HG03521 (cell line): ENCODE measurements at regions not wholly inside any gene's neighbourhood (a gene's known extent, or its start where the extent isn't known, plus 50 kb on each side); places are given as distances from the start of the nearest gene placed in this dataset.

Experiments
- ATAC-seq: cut with Tn5 transposase; IDR thresholded peaks from one replicate; pipeline ENCODE4 v1.9.1; 2021; ENCODE audit warnings: mild to moderate bottlenecking, moderate library complexity; ENCODE audit not compliant: unreplicated experiment

DNA sequence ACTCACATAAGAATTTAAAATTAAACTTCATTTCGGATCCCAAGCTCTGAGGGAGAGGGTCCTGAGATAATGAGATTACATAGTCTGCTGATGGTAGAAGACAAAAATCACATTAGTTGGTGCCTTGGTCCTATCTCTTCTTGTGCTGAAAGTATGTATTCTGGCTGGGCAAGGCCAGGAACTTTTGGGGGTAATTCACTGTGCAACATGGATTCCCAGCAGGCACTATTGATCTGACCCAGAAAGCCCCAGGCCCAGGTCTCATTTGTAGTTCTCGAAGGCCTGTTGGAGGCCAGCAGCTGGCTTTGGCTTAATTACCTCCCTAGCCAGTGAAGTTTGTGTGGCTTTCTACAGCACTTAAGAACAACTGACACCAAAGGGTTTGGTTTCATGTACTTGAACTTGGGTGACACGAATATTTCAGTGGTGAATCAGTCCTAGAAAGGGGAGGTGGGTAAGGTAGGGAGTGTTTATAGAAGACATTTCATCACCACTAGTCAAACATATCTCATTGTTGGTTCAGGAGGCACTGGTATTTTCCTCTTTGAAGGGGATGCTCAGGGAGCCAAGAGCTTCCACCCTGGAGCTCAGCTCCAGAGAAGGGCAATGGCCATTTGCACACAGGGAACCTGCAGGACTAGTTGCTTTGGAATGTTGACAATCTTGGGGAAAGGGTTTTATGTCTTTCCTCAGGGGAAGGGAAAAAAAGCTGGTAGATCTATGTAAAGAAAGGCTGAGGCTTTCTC is 217.8 kb downstream of the OSR1 start:
- no peak for ATAC-seq

DNA sequence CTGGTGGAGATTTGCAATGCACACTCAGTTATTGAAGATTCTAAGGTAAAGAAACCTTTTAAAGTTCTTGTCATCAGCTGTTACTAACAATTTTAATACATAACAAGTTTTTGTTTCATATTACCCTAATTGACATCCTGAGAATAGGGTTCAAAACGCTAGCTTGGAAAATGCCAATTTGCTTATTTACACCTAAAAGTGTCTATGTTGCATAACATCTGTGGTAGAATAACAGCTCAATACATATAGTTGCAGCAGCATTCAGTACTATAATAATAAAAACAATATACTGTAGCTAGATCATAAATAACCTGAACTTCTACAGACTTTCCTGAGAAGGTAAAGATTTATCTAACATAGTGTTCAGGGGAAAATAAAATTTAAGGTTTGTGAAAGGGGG is 219.0 kb downstream of the OSR1 start:
- ATAC-seq: no peak

DNA sequence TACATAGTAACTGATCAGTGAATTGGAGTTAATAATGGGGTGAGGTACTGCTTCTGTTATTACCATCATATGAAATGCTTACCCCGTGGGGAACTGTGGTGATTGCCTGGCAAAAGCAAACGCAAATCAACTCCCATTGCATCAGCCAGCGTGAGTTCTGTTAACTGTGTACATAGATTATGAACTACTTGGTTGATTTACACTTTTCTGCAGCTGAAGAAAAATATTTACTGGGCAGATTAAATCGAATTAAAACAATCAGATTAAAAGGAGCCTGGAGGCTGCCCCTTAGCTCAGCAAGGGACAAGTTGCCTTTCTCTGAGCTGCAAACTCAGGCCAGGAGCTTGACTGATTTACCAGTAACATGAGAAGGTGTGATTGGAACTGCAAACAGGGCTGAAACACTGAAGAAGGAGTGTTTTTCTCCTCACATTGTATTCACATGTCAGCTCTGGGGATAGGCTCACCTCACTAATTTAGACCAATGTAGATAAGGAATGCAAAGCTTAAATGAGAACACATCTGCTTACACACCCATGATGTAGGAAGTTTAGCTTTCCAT is 220.1 kb downstream of the OSR1 start:
- no peak for ATAC-seq

DNA sequence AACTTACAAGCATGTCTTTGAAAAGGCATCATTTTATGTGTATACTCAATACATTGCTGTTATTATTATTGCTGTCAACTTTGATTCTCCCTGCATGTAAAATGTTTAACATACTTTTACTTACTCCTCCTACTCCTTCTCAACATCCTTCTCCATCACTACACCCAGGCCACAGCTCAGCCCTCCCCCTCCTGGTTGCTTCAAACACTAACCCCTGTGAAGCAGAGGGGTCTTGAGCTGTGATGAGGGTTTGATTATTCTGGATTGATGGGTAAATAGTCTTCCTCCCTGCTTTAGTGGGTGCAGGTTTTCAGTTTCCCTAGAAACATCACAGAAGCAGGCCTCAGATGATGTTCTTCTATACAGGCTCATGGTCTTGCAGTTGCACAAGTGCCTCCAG is 221.0 kb downstream of the OSR1 start:
- ATAC-seq: no peak

DNA sequence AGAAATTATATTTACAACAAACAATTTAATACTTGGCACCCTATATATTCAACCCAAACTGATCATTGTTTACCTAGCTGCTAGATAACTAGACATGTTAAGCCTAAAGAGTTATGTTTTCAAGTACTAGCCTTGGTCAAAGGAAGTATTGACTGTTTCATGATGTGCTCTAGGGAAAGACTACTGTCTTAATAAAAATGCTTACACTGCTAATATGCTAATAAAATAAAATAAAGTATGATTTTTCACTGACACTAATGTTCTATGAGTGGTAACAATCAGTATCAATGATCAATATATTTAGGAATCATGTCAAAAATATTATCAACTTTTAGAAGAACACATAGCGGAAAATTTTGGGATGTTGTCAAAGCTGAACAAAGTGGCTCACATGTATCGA is 225.5 kb downstream of the OSR1 start:
- ATAC-seq: no peak

DNA sequence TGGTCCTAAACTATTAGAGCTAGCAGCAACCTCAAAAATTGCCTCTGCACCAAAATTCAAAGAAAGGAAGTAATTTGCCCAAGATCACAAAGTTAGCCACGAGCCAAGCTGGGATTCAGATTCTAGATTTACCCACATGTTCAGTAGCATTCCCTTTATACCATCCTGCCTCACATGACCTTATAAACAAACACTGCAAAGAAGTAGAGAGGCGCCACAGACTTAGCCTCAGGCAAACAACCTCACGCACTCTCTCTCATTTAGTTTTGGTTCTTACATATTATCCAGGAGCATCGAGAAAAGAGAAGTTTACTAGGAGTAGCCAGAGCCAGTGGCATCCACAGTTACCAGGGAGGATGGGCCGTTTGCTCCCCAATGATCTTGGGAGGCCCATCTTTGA is 226.6 kb downstream of the OSR1 start:
- ATAC-seq: no peak

DNA sequence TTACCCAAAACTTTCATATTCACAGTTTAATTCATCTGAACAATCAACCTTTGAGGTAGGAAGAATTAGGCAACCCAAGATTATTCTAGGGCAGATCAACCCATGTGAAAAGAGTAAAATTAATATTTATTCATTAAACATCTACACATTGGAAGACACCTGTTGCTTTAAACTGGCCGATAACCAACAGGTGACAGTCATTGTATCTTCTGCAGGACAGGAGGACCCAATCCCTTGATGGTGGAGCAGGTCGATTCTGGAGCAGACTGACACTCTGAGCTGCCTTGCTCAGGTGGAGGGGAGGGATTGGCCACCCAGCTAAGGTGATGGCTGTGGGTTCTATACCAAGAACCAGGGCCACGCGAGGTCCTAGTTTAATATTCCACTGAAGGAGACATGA is 230.3 kb downstream of the OSR1 start:
- ATAC-seq: no peak

DNA sequence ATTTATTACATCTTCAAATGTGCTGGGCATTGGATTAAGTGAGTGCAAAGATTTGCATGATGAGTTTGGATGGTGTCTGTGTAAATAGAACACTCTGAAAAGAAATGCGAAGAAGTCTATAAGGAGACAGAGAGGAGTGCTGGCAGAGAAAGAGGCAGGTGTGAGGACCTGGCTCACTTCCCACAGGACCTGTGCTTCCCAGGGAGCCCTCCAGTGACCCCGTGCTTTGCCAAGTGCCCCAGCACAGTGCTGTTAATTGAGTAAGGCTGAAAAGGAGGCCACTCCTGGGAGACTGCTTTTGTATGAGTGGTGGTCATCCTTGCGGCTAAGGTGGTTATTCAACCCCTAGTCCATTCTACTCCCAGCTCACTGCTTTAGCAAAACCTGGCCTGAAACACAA is 230.8 kb downstream of the OSR1 start:
- ATAC-seq: no peak

DNA sequence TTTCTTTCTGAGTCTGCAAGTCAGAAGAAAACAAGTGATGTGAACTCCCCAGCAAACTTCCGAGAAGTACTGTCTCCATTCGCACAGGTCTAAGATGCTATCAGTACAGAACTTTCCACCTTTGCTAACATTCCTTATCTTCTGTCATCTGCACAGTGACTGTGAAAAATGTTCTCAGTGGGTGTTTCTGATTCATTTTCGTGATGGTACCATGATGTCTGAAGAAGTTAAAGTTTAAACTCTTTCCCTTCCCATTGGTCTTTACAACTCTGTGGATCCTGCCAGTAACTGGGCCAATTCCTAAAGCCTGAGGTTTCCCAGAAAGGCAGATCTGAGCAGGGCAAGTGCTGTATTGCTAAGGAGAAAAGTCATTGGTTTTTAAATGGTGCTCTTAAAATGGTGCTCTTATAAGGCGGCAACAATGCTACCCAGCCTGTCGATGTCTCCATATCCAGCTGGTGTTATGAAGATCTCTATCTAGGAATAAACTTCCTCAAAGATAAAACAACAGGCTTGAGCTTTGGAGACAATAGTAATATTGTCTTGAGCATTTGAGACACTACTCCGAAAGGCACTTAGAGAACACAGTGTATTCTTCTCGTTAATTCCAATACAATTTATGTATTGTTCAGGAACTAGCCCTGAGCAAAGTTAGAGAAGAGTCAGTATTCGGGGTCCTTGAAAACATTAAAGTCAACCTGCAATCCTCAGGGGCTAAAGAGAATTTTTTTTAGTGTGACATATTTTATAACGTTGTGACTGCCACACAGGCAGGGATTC is 232.3 kb downstream of the OSR1 start:
- ATAC-seq: no peak

DNA sequence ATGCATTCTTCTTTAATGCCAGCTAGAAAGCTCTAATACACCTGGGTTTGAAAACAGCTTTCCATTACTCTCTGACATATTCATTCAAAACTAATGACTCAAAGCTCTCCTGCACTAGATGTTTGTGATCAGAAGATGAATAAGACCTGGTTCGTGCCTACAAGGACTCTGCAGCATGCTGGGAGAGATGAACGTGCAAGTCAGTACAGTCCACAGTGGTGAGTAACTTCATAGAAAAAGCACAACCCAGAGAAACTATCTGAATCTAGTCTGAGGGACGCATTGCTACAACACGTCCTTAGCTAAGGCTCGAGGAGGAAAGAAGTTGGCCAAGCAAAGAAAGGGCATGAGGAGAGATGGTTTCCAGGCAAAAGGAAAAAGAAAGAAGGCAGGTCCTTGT is 234.3 kb downstream of the OSR1 start:
- no peak for ATAC-seq

DNA sequence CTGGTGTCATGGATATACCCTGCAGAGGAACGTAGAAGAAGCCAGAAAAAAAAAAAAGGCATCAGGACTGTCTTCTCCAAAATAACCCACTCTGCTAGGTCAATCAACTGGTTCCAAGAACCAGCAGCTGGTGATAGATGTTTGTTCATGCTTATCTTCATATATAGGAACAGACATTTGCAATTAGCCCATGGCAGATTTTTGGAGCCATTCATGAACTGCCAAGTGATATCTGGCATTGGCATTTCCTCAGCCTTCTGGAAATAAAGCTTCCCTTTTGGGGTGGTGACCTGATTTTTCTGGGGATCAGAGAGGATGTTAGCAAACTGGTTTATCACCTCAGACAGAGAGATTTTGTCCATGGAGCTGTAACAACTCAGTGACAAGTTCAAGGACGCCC is 234.9 kb downstream of the OSR1 start:
- no peak for ATAC-seq

DNA sequence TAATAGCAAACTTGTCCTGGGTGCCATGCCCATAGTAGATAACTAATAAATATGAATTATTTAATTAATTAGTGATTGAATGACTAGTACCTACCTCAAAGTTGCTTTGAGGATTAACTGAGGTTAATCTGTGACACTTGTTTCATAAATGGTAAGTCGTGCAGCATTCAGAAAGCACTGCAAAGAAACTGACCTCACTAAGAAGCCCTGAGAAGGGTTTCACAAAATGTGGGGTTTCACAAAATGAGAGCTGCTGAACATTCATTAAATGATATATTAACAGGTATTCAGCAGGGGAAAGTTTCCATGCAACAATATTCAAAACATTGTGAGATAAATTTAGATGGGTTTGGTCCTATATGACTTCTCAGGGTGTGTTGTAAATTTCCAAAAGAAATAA is 236.2 kb downstream of the OSR1 start:
- ATAC-seq: no peak

DNA sequence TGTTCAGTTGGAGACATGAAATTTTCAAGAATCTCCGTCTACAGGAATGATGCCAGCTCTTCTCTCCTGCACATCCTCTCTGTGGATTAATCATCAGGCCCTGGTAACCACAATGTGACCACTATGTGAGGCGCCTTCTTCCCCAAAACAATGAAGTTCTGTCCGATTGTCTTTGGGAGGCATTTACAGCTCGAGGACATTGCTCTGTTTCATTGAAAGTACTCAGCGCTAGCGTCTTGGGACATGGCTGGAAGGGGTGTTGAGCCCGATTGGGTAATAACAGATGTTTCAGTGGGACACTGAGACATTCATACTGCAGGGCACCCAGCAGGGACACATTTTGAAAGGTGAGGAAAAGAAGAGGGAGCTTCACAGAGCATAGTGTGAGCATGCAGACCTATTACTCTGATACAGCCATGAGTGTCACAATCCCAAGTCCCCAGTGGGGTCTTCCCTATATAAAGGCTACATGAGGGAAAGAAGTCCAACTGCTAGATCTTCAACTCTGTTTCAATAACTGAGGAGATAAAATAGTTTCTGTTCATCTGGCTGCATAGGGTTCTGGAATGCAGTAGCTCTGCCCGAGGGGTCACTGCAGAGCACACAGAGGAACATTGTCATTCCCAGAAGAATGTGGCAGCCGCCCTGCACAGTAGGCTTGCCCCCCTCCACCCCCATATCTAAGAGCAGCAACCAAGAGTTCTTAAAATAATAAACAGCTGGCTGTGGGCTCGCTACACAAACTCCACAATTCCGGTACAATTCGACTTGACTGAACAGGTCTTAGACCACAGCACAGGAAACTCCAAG is 237.3 kb downstream of the OSR1 start:
- ATAC-seq: no peak

DNA sequence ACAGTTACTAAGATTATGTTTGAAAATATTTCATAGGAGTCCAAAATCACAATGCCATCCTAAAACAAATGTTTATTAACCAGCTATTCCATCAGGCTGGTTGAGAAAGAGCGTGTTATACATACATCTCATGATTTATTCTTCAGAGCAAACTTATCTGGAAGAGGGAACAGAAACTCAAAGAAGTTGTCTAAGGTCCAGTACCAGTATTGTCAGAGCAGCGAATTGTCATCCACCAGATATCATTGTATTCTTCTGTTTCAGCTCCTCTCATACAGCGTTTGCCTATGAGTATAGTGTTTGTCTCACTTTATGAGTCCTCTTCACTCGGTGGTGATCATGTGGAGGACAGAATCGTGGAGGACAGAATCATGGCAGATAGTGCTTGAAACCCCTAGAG is 238.2 kb downstream of the OSR1 start:
- ATAC-seq: no peak

DNA sequence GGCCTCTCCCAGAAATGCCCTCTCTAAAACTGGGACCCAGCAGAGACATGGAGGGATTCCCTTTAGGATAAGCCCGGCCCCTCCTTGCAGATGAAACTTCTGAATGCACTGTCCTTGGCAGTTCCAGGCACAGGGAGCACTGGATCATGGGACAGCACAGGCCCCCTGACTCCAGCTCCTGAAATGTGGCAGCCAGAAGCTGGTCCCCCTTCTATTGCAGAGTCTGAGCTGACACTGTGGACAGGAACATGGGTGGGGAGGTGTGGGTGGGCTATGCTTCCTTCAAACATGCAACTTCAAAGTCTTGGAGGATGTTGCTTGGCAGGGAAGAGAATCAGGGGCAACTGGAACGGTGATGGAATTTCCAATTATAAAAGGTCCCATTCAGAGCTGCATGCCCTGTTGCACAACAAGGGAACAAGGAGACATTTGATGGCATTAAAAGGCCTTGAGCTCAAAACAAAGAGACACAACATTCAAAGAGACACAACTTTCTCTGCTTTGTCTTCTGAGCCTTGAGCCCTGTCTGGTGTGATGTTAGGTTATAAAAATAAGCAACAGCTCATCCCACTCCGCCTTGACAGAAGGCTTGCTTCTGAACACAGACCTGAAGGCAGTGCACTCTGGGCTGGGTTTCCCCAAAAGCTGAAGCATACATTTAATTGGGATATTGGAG is 239.0 kb downstream of the OSR1 start:
- ATAC-seq: no peak

DNA sequence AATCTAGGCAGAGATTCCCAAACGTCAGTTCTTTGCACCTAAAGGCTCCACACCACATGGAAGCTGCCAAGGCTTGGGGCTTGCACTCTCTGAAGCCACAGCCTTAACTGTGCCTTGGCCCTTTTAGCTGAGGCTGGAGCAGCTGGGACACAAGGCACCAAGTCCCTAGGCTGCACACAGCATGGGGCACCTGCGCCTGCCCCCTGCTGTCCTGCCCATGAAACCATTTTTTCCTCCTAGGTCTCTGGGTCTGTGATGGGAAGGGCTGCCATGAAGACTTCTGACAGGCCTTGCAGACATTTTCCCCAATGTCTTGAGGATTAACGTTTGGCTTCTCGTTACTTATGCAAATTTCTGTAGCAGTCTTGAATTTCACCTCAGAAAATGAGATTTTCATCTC is 241.5 kb downstream of the OSR1 start:
- ATAC-seq: no peak

DNA sequence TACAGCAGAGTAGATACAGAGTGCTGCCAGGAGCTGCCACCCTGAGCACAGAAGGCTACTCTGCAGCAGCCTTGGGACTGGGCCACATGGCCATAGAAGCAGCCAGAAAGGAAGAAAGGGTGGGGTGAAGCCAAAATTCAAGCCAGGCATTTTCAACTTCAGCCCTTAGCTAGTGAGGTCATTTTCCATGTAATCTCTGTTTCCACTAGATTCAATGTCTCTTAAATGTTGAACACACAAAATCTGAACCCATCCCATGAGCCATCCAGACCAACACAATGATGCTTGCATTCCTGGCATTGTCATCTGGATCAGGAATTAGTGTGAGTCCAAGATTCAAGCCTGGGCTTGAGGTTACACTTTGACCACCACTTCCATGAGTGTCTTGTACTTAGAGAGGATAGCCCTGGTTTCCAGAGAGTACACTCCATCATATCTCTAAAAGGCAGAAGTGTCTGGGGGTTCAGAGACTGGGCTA is 243.6 kb downstream of the OSR1 start:
- no peak for ATAC-seq

DNA sequence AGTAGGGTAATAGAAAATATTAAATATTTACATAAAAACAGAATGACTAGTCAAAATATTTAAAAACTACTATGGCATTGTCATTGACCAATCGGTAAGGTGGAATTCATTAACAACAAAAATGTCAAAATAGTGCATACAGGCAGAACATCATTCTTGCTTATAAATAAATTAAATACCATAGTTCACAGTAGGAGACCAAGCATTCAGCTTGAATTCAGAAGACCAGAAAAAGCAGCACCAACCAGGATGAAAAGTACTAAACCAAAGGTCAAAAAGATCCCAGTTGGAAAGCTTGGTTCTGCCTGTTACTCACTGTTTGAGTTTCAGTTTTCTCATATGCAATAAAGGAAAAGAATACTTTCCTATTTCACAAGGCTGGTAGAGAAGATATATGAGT is 244.3 kb downstream of the OSR1 start:
- ATAC-seq: no peak

DNA sequence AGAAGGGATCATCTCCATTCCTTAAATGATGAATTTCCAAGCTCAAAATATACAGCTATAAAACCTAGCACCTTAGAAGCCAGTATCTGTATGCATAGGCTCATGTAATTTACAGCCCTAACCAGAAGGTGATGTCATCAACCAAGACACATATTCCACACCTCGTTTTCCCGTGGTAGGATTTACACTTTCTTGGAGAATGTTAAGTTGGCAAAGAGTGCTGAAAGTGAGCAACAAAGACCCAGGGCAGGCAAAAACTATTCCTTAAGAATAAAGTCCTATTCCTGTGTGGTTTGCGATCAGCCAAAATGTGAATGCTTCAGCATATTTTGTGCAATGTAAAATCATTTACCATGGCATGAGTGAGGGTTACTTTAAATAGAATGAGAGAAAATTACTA is 247.1 kb downstream of the OSR1 start:
- ATAC-seq: no peak

DNA sequence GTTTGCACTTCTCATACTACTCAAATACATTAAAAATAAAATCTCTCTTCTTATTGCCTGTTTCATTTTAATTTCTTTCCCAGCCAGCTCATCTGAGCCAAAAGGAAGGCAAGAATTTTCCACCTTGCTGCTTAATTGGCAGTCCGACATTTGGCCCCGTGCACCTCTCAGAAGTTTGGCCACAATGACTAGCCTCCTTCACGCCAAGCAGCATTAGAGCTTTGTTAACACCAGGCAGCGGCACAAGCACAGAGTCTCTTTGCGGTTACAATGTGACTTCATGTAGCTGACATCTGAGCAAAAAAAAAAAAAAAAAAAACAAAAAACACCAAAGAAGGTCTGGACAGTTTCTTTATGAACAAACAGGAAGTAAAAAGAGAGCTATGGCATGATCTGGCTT is 248.9 kb downstream of the OSR1 start:
- no peak for ATAC-seq

DNA sequence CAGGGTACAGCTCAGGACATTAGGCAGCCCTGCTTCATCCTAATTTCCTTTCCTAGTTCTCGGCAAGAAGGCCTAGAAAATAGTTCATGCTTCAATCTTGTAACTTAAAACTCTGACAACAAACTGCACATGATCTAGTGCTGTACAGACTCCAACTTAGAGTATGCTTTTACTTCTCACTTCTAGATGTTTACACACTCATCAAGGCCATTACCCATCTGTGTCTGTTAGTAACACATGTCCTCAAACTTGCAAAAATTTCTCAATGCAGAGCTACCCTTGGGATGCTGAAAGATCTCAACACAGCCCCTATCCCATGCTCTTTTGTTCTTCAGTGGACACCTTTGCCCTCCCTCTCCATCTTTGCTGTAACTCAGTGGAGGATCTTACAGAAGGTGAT is 252.0 kb downstream of the OSR1 start:
- no peak for ATAC-seq
